ENCODE measurements at regions not wholly inside any gene's neighbourhood (a gene's known extent, or its start where the extent isn't known, plus 50 kb on each side); places are given as distances from the start of the nearest gene placed in this dataset.

DNA sequence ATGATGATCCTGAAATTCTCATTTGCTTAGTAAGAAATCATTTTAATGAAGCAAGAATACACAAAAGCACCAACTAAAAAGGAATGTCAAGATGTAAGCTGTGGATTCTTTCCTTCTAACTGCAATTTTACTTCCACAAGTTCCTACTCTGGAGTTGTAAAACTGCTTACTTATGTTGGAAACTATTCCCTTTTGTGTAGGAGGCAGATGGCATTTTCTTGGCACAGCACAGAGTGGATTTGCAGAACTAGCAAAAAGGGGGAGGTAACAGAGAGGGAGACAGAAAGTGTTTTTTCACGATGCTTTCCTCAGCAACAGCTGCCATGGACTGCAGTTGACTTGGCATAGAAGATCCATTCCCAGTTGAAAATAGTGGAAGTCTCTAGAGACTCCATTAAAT is 1112.0 kb upstream of the RAG2 start:
- no peak overlapping the region for H3K4me3 ChIP-seq
- DNase-seq (ENCODE audit: low spot score) = no peak
- H3K27ac ChIP-seq = no peak overlapping the region
- TF ChIP-seq CTCF (IDR thresholded peaks at IDR 0.05) = no peak

- no peak for TF ChIP-seq CTCF (IDR thresholded peaks at IDR 0.05)
- no peak for DNase-seq (ENCODE audit: low spot score)
- Histone ChIP-seq H3K4me3 (no peak overlapping the region), H3K27ac (no peak overlapping the region)
Measured at GRCh38 chr11:37704791-37705190, 1106.8 kb upstream of the RAG2 start.

- H3K4me3 ChIP-seq = no peak overlapping the region
- no peak overlapping the region for H3K27ac ChIP-seq
- DNase-seq (ENCODE audit: low spot score) = no peak
- TF ChIP-seq CTCF (IDR thresholded peaks at IDR 0.05) = no peak
Measured at GRCh38 chr11:37699644-37700043, 1101.6 kb upstream of the RAG2 start.

GRCh38 chr11:37695283-37695682 is 1097.2 kb upstream of the RAG2 start:
- TF ChIP-seq CTCF (IDR thresholded peaks at IDR 0.05) = no peak
- H3K27ac ChIP-seq = no peak overlapping the region
- DNase-seq (ENCODE audit: low spot score) = no peak

DNA sequence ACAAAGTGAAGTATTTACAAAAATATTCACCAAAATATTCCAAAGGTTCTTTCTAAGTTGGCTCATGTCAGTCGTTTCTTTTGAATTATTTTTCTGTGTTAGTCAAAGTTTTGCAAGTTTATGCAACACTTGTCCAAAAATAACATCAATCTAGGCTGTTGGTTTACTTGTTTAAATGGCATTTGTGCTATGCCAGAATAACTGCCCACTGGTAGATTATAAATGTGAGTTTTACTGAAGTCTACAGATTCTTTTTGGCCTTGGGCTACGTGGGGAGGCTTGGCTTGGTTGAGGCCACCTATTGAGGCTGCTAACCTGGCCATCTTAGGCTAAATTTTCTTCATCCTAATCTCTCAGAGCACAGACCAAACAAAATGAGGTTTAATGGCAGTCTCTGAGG is 1091.9 kb upstream of the RAG2 start:
- no peak for TF ChIP-seq CTCF (IDR thresholded peaks at IDR 0.05)
- no peak for DNase-seq (ENCODE audit: low spot score)
- H3K4me3 ChIP-seq = no peak overlapping the region
- no peak overlapping the region for H3K27ac ChIP-seq

More at GRCh38 chr11:37695283-37695682, 1097.2 kb upstream of the RAG2 start:
- H3K4me3 ChIP-seq = no peak overlapping the region

DNA sequence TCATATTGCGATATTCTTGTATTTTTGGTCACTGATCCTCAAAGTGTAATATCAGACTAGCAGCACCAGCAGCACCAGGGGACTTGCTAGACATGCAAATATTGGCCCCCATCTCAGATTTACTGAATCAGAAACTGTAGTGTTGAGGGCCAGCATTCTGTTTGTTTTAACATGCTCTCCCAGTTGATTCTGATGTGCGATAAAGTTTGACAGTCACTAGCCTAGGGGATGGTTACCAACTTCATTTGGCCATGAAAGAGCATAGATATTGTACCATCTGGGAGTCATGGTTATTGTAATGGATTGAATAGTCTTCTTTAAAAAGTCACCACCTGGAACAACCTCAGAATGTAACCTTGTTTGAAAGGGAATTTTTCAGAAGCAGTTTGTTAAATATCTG is 1090.4 kb upstream of the RAG2 start:
- H3K4me3 ChIP-seq = no peak overlapping the region
- H3K27ac ChIP-seq = no peak overlapping the region
- TF ChIP-seq CTCF (IDR thresholded peaks at IDR 0.05) = no peak
- no peak for DNase-seq (ENCODE audit: low spot score)

- H3K4me3 ChIP-seq = no peak overlapping the region
Measured at GRCh38 chr11:37687130-37687529, 1089.1 kb upstream of the RAG2 start.

More at GRCh38 chr11:37687130-37687529, 1089.1 kb upstream of the RAG2 start:
- H3K27ac ChIP-seq = no peak overlapping the region
- TF ChIP-seq CTCF (IDR thresholded peaks at IDR 0.05) = no peak
- no peak for DNase-seq (ENCODE audit: low spot score)

Measured in coronary artery (tissue), 2 donors.